GM12892 (cell line): ENCODE measurements at regions not wholly inside any gene's neighbourhood (a gene's known extent, or its start where the extent isn't known, plus 50 kb on each side); places are given as distances from the start of the nearest gene placed in this dataset.
"Not testable (repeated sequence)": the region's sequence is repeated elsewhere in the genome, so short reads cannot be mapped to it uniquely, and the experiment has no call there.

Source experiments
- DNase-seq: peaks from one replicate; pipeline ENCODE4 v3.0.0; 2011; ENCODE audit not compliant: insufficient read length
- FAIRE-seq: peaks from 2 replicates; lab custom pipeline; 2011; peaks lifted over from hg19 to GRCh38; lab: Jason Lieb, UNC
- POLR2A ChIP-seq: IDR thresholded peaks from 2 replicates; pipeline ENCODE4 v1.6.1; 2011; ENCODE audit warnings: low read depth, low read length, control low read depth
- TAF1 ChIP-seq: IDR thresholded peaks from 2 replicates; pipeline ENCODE4 v1.6.1; 2011; ENCODE audit warnings: low read depth, mild to moderate bottlenecking, control low read depth, low read length, borderline replicate concordance

- FAIRE-seq, DNase-seq: not testable (repeated sequence)
These were observed 178.2 kb upstream of the ZNG1F start for GRCh38 chr9:41367301-41367700.

- not testable (repeated sequence) for FAIRE-seq, DNase-seq
These were observed 172.7 kb upstream of the ZNG1F start for GRCh38 chr9:41361790-41362189.

GRCh38 chr9:41359116-41359515, 170.0 kb upstream of the ZNG1F start:
- not testable (repeated sequence) for FAIRE-seq, DNase-seq

GRCh38 chr9:41358682-41359081, 169.6 kb upstream of the ZNG1F start:
- not testable (repeated sequence) for DNase-seq, FAIRE-seq

GRCh38 chr9:41357918-41358404, 168.8 kb upstream of the ZNG1F start:
- not testable (repeated sequence) for FAIRE-seq, DNase-seq

More at GRCh38 chr9:41358682-41359081, 169.6 kb upstream of the ZNG1F start:
- 0 out of 2 replicates have a peak, but pooled peaks have one; percentile 35 for TF ChIP-seq TAF1

GRCh38 chr9:41357350-41357748, 168.2 kb upstream of the ZNG1F start:
- FAIRE-seq, DNase-seq: not testable (repeated sequence)

- FAIRE-seq, DNase-seq: not testable (repeated sequence)
- TF ChIP-seq POLR2A = peak; percentile 51; the same call in 1 of the 2 replicates
These were observed 167.7 kb upstream of the ZNG1F start for GRCh38 chr9:41356588-41357349.

- DNase-seq, FAIRE-seq: not testable (repeated sequence)
These were observed 166.8 kb upstream of the ZNG1F start for GRCh38 chr9:41355712-41356450.

GRCh38 chr9:41354978-41355377, 165.9 kb upstream of the ZNG1F start:
- not testable (repeated sequence) for FAIRE-seq, DNase-seq

GRCh38 chr9:41354060-41354934, 165.2 kb upstream of the ZNG1F start:
- FAIRE-seq, DNase-seq: not testable (repeated sequence)

- not testable (repeated sequence) for DNase-seq, FAIRE-seq
These were observed 163.9 kb upstream of the ZNG1F start for GRCh38 chr9:41353026-41353425.

GRCh38 chr9:41352390-41352789, 163.3 kb upstream of the ZNG1F start:
- FAIRE-seq, DNase-seq: not testable (repeated sequence)

GRCh38 chr9:41347893-41348292, 158.8 kb upstream of the ZNG1F start:
- not testable (repeated sequence) for FAIRE-seq

GRCh38 chr9:41332562-41332961, 143.4 kb upstream of the ZNG1F start:
- not testable (repeated sequence) for DNase-seq, FAIRE-seq

More at GRCh38 chr9:41347893-41348292, 158.8 kb upstream of the ZNG1F start:
- not testable (repeated sequence) for DNase-seq

- not testable (repeated sequence) for DNase-seq, FAIRE-seq
These were observed 132.2 kb upstream of the ZNG1F start for GRCh38 chr9:41321277-41321676.

- not testable (repeated sequence) for DNase-seq, FAIRE-seq
These were observed 119.8 kb upstream of the ZNG1F start for GRCh38 chr9:41308953-41309352.

- not testable (repeated sequence) for DNase-seq, FAIRE-seq
These were observed 96.6 kb upstream of the ZNG1F start for GRCh38 chr9:41285744-41286143.

GRCh38 chr9:41280299-41281238, 91.5 kb upstream of the ZNG1F start:
- not testable (repeated sequence) for DNase-seq, FAIRE-seq
